ENCODE measurements at regions not wholly inside any gene's neighbourhood (a gene's known extent, or its start where the extent isn't known, plus 50 kb on each side); places are given as distances from the start of the nearest gene placed in this dataset.

GRCh38 chr7:41536873-41537665 is 165.8 kb downstream of the INHBA start:
- Histone ChIP-seq H3K9ac (ENCODE audit: insufficient read depth in 1 of 2, low read length in 2 of 2) (no peak overlapping the region), H3K4me3 (no peak overlapping the region), H3K4me1 (ENCODE audit: control insufficient read depth in 5 of 5, insufficient read depth in 5 of 5, low read length in 5 of 5) (peaks cover 0 to 9% (median 0%) of the 10 kb centered on the region in 5 donors), H3K9me3 (ENCODE audit: control insufficient read depth in 4 of 4, insufficient read depth in 3 of 4, low read length in 3 of 4) (no peaks in the 10 kb centered on the region), H3K27me3 (ENCODE audit: control insufficient read depth in 3 of 3, insufficient read depth in 3 of 3, low read length in 2 of 3) (peaks cover 0 to 3% (median 0%) of the 10 kb centered on the region in 3 donors), H3K36me3 (ENCODE audit: control insufficient read depth in 4 of 4, insufficient read depth in 4 of 4, low read length in 4 of 4) (no peaks in the 10 kb centered on the region), H3K27ac (ENCODE audit: low read depth in 1 of 2, low read length in 1 of 2) (no peak overlapping the region)
- no peak for TF ChIP-seq CTCF (IDR thresholded peaks at IDR 0.05; ENCODE audit: control extremely low read depth, extremely low read depth)
- WGBS, 2 donors, result 86 to 91% methylated on average over 9 of the region's 9 CpGs
- DNase-seq (no peak), ATAC-seq (ENCODE audit: insufficient read depth, low FRiP score) (no peak)

GRCh38 chr7:41536122-41536872 is 166.6 kb downstream of the INHBA start:
- no peak overlapping the region for H3K4me3 ChIP-seq
- H3K27me3 ChIP-seq (ENCODE audit: control insufficient read depth in 3 of 3, insufficient read depth in 3 of 3, low read length in 2 of 3), result peaks cover 0 to 2% (median 0%) of the 10 kb centered on the region in 3 donors
- 84 to 95% methylated on average over 3 of the region's 3 CpGs for WGBS, 2 donors
- DNase-seq (no peak), ATAC-seq (ENCODE audit: insufficient read depth, low FRiP score) (no peak)
- no peak overlapping the region for H3K27ac ChIP-seq (ENCODE audit: low read depth in 1 of 2, low read length in 1 of 2)
- H3K9me3 ChIP-seq (ENCODE audit: control insufficient read depth in 4 of 4, insufficient read depth in 3 of 4, low read length in 3 of 4), result no peaks in the 10 kb centered on the region
- peaks cover 0 to 9% (median 0%) of the 10 kb centered on the region in 5 donors for H3K4me1 ChIP-seq (ENCODE audit: control insufficient read depth in 5 of 5, insufficient read depth in 5 of 5, low read length in 5 of 5)
- H3K9ac ChIP-seq (ENCODE audit: insufficient read depth in 1 of 2, low read length in 2 of 2), result no peak overlapping the region
- no peak for TF ChIP-seq CTCF (IDR thresholded peaks at IDR 0.05; ENCODE audit: control extremely low read depth, extremely low read depth)
- H3K36me3 ChIP-seq (ENCODE audit: control insufficient read depth in 4 of 4, insufficient read depth in 4 of 4, low read length in 4 of 4), result no peaks in the 10 kb centered on the region

- Histone ChIP-seq H3K4me1 (ENCODE audit: control insufficient read depth in 5 of 5, insufficient read depth in 5 of 5, low read length in 5 of 5) (no peaks in the 10 kb centered on the region), H3K27ac (ENCODE audit: low read depth in 1 of 2, low read length in 1 of 2) (no peak overlapping the region), H3K9ac (ENCODE audit: insufficient read depth in 1 of 2, low read length in 2 of 2) (no peak overlapping the region), H3K4me3 (no peak overlapping the region), H3K27me3 (ENCODE audit: control insufficient read depth in 3 of 3, insufficient read depth in 3 of 3, low read length in 2 of 3) (no peaks in the 10 kb centered on the region), H3K9me3 (ENCODE audit: control insufficient read depth in 4 of 4, insufficient read depth in 3 of 4, low read length in 3 of 4) (peaks cover 0 to 1% (median 0%) of the 10 kb centered on the region in 4 donors), H3K36me3 (ENCODE audit: control insufficient read depth in 4 of 4, insufficient read depth in 4 of 4, low read length in 4 of 4) (no peaks in the 10 kb centered on the region)
- TF ChIP-seq CTCF (IDR thresholded peaks at IDR 0.05; ENCODE audit: control extremely low read depth, extremely low read depth), result no peak
- DNase-seq (no peak), ATAC-seq (ENCODE audit: insufficient read depth, low FRiP score) (no peak)
- WGBS, 2 donors, result 89 to 93% methylated on average over 6 of the region's 6 CpGs
These were observed 173.1 kb downstream of the INHBA start for GRCh38 chr7:41529831-41530230.
